Endothelial cell of umbilical vein (primary cell): ENCODE measurements at regions not wholly inside any gene's neighbourhood (a gene's known extent, or its start where the extent isn't known, plus 50 kb on each side); places are given as distances from the start of the nearest gene placed in this dataset.

Experiments
- BruUV-seq: library from RNA; stranded (reverse); fragments of 400-500 nt; replicated peaks from 2 replicates; lab custom pipeline; 2021; lab: Mats Ljungman, UMichigan
- CTCF ChIA-PET: fragments of 300-600, 350-600 bp; sonication (Branson Sonifier 250); formaldehyde crosslinking; loops from one replicate; lab custom pipeline; 2021; ENCODE audit warnings: antibody characterized with exemption, inconsistent platforms; lab: Charles Lee
- POLR2A ChIA-PET: fragments of 300-600, 350-600 bp; sonication (Branson Sonifier 250); formaldehyde crosslinking; loops from one replicate; lab custom pipeline; 2021; ENCODE audit warnings: antibody characterized with exemption, inconsistent platforms; lab: Charles Lee
- DNase-seq: peaks from one replicate; pipeline ENCODE4 v3.0.0-alpha.2; 2011; ENCODE audit warnings: low read depth, low spot score
- FAIRE-seq: peaks from 2 replicates; lab custom pipeline; 2011; peaks lifted over from hg19 to GRCh38; lab: Jason Lieb, UNC
- H2AFZ ChIP-seq: 2 replicates; pipeline ENCODE4 v1.6.0; 2012; ENCODE audit warnings: low read depth, low read length, control low read depth, inconsistent platforms
- H3K27ac ChIP-seq: 2 replicates; pipeline ENCODE4 v1.5.1; 2011; ENCODE audit warnings: low read depth, mild to moderate bottlenecking, control low read depth, low read length, moderate library complexity; ENCODE audit not compliant: insufficient read depth
- H3K27me3 ChIP-seq, 2 experiments: 2 replicates each; pipeline versions ENCODE4 v1.6.0 to v1.6.1; 2011; ENCODE audit warnings: low read length in 2 of 2, mixed read lengths in 1 of 2; ENCODE audit not compliant: control insufficient read depth in 2 of 2, insufficient read depth in 2 of 2
- H3K36me3 ChIP-seq, 2 experiments: 2 replicates in 1 of 2; 3 replicates in 1 of 2; pipeline ENCODE4 v1.5.1; 2011; ENCODE audit warnings: low read length in 2 of 2, mild to moderate bottlenecking in 1 of 2, moderate library complexity in 1 of 2; ENCODE audit not compliant: control insufficient read depth in 2 of 2, insufficient read depth in 2 of 2; ENCODE audit errors: extremely low read depth in 1 of 2
- H3K4me1 ChIP-seq: 3 replicates; pipeline ENCODE4 v1.5.1; 2011; ENCODE audit warnings: mild to moderate bottlenecking, low read length; ENCODE audit not compliant: control insufficient read depth, insufficient read depth; ENCODE audit errors: extremely low read depth
- H3K4me2 ChIP-seq: 2 replicates; pipeline ENCODE4 v1.6.1; 2011; ENCODE audit warnings: low read length, control low read depth, mixed read lengths; ENCODE audit not compliant: insufficient read depth
- H3K4me3 ChIP-seq, 3 experiments: fragments of 200-600 bp in 1 of 3; sonication (generic), shearing (Covaris generic) in 1 of 3; replicated peaks in 1 of 3; 2 replicates each; pipeline ENCODE4 v1.5.1; 2011 to 2016; ENCODE audit warnings: control low read depth in 3 of 3, low read length in 3 of 3, mild to moderate bottlenecking in 2 of 3, inconsistent platforms in 1 of 3, low read depth in 1 of 3, moderate library complexity in 1 of 3; ENCODE audit not compliant: insufficient read depth in 1 of 3
- H3K79me2 ChIP-seq: 2 replicates; pipeline ENCODE4 v1.6.0; 2012; ENCODE audit warnings: low read length, inconsistent platforms; ENCODE audit not compliant: control insufficient read depth, insufficient read depth
- H3K9ac ChIP-seq: replicated peaks from 2 replicates; pipeline ENCODE3; 2011; ENCODE audit warnings: low read length, control low read depth; ENCODE audit not compliant: insufficient read depth; ENCODE audit errors: extremely low read depth
- H3K9me1 ChIP-seq: replicated peaks from 3 replicates; pipeline ENCODE4 v1.6.0; 2011; ENCODE audit warnings: mild to moderate bottlenecking, low read length; ENCODE audit not compliant: control insufficient read depth, insufficient read depth; ENCODE audit errors: extremely low read depth
- H3K9me3 ChIP-seq: replicated peaks from 2 replicates; pipeline ENCODE4 v1.5.1; 2012; ENCODE audit warnings: low read length, inconsistent platforms; ENCODE audit not compliant: control insufficient read depth, insufficient read depth
- H4K20me1 ChIP-seq: replicated peaks from 2 replicates; pipeline ENCODE3; 2011; ENCODE audit warnings: mild to moderate bottlenecking, low read length; ENCODE audit not compliant: control insufficient read depth, insufficient read depth; ENCODE audit errors: extremely low read depth
- EZH2 ChIP-seq: IDR thresholded peaks from 2 replicates; pipeline ENCODE4 v1.6.1; 2012; ENCODE audit warnings: borderline replicate concordance, low read depth, mild to moderate bottlenecking, moderate library complexity, low read length, inconsistent platforms; ENCODE audit not compliant: severe bottlenecking
- FOS ChIP-seq: IDR thresholded peaks from 2 replicates; pipeline ENCODE4 v1.6.1; 2011; ENCODE audit warnings: mild to moderate bottlenecking, low read length, moderate library complexity, borderline replicate concordance; ENCODE audit not compliant: insufficient read depth
- GATA2 ChIP-seq: IDR thresholded peaks from 2 replicates; pipeline ENCODE4 v1.7.0; 2011; ENCODE audit warnings: low read depth, mild to moderate bottlenecking, moderate library complexity, mixed read lengths, low read length; ENCODE audit not compliant: insufficient read length, insufficient read depth
- JUN ChIP-seq: IDR thresholded peaks from 2 replicates; pipeline ENCODE4 v1.6.1; 2011; ENCODE audit warnings: borderline replicate concordance, low read depth; ENCODE audit not compliant: insufficient read length, insufficient read depth
- MYC ChIP-seq: IDR thresholded peaks from one replicate; pipeline ENCODE4 v1.6.1; 2011; ENCODE audit warnings: mild to moderate bottlenecking, low read depth, low read length
- POLR2A ChIP-seq: IDR thresholded peaks from 2 replicates; pipeline ENCODE4 v1.6.1; 2012; ENCODE audit warnings: low read depth, mild to moderate bottlenecking, control low read depth, low read length
- POLR2AphosphoS5 ChIP-seq: IDR thresholded peaks from 2 replicates; pipeline ENCODE4 v1.6.1; 2012; ENCODE audit warnings: low read depth, mild to moderate bottlenecking, control low read depth, low read length, moderate library complexity; ENCODE audit not compliant: insufficient read depth
- dilution Hi-C: fragments of 300-500 bp; cut with MboI; formaldehyde crosslinking; loops from one replicate; pipeline ENCODE4 v1.15.0; 2019; ENCODE audit warnings: low sequenced_read_pairs; ENCODE audit not compliant: extremely low pct_ligation_motif_present
- intact Hi-C: fragments of 100-400 bp; cut with micrococcal nuclease; formaldehyde crosslinking; loops from one replicate; pipeline ENCODE4 v1.10.0; 2022
- TF ChIP-seq, protein P1 (sequence below), 2 donors: IDR thresholded peaks; 1 replicate in 1 of 2; 2 replicates in 1 of 2; pipeline ENCODE4 v1.5.1; 2011; ENCODE audit warnings: low read length in 2 of 2, mild to moderate bottlenecking in 2 of 2, moderate library complexity in 2 of 2, control low read depth in 1 of 2, inconsistent platforms in 1 of 2, low read depth in 1 of 2; ENCODE audit not compliant: insufficient read depth in 1 of 2; ENCODE audit errors: extremely low read depth in 1 of 2
- TF ChIP-seq, protein P2 (sequence below): IDR thresholded peaks from 2 replicates; pipeline ENCODE4 v1.6.1; 2011; ENCODE audit not compliant: insufficient read depth, insufficient read length

DNA sequence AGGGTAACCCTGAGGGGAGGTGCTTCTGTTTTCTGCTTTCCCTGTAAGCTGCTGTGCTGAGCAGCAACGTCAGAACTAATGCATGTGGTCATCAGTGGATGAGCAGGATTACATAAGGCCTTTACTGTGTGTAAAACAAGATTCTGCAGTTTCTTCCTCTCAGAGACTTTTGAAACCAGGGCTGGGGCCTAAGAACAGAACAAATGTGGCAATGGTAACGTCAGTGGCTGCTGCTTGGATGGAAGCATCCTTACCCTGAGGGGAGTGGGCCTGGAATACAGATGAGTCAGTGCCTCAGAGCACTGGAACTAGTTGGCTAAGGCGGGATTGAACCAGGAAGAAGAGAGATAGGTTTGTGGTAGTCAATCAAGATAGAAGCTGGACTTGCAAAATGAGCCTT, 180.2 kb upstream of the KCNH8 start:
- Histone ChIP-seq H2AFZ (no peak overlapping the region), H3K4me1 (no peaks in the 10 kb centered on the region), H3K4me3 (no peak overlapping the region), H3K9ac (no peak overlapping the region), H3K36me3 (no peaks in the 10 kb centered on the region), H3K9me1 (no peaks in the 10 kb centered on the region), H4K20me1 (no peaks in the 10 kb centered on the region), H3K27me3 (no peaks in the 10 kb centered on the region), H3K27ac (no peak overlapping the region), H3K4me2 (no peak overlapping the region), H3K79me2 (no peaks in the 10 kb centered on the region), H3K9me3 (peaks cover 2% of the 10 kb centered on the region)
- dilution Hi-C loops = no loop called here
- ChIA-PET POLR2A (no interaction called here), CTCF (no interaction called here)
- TF ChIP-seq, protein P1, sequence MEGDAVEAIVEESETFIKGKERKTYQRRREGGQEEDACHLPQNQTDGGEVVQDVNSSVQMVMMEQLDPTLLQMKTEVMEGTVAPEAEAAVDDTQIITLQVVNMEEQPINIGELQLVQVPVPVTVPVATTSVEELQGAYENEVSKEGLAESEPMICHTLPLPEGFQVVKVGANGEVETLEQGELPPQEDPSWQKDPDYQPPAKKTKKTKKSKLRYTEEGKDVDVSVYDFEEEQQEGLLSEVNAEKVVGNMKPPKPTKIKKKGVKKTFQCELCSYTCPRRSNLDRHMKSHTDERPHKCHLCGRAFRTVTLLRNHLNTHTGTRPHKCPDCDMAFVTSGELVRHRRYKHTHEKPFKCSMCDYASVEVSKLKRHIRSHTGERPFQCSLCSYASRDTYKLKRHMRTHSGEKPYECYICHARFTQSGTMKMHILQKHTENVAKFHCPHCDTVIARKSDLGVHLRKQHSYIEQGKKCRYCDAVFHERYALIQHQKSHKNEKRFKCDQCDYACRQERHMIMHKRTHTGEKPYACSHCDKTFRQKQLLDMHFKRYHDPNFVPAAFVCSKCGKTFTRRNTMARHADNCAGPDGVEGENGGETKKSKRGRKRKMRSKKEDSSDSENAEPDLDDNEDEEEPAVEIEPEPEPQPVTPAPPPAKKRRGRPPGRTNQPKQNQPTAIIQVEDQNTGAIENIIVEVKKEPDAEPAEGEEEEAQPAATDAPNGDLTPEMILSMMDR (IDR thresholded peaks at IDR 0.05; ENCODE audit: extremely low read depth in 1 of 2, insufficient read depth in 1 of 2, low read depth in 1 of 2, low read length in 2 of 2) = no peak
- TF ChIP-seq POLR2AphosphoS5 (no peak), MYC (no peak), FOS (no peak), GATA2 (no peak), EZH2 (no peak), JUN (no peak), POLR2A (no peak)
- TF ChIP-seq, protein P2, sequence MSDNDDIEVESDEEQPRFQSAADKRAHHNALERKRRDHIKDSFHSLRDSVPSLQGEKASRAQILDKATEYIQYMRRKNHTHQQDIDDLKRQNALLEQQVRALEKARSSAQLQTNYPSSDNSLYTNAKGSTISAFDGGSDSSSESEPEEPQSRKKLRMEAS = no peak
- intact Hi-C loops = no loop called here
- no peak for FAIRE-seq
- no peak for DNase-seq
- no TSS peak for BruUV-seq
